IMR-90 (cell line): ENCODE measurements at regions not wholly inside any gene's neighbourhood (a gene's known extent, or its start where the extent isn't known, plus 50 kb on each side); places are given as distances from the start of the nearest gene placed in this dataset.
"Not testable (repeated sequence)": the region's sequence is repeated elsewhere in the genome, so short reads cannot be mapped to it uniquely, and the experiment has no call there.

Experiments
- ATAC-seq: fragments of 200-7000 bp; cut with Tn5 transposase; 2 replicates; pipeline ENCODE4 v1.9.1; 2020; ENCODE audit warnings: low read depth, mild to moderate bottlenecking, moderate library complexity
- BruUV-seq: library from RNA; stranded (reverse); fragments of 400-500 nt; replicated peaks from 2 replicates; lab custom pipeline; 2021; lab: Mats Ljungman, UMichigan
- CTCF ChIA-PET: fragments of 300-600 bp; formaldehyde crosslinking; extraction: SDS; loops from one replicate; lab custom pipeline; 2021; ENCODE audit warnings: antibody characterized with exemption; lab: Yijun Ruan, JAX
- POLR2A ChIA-PET: fragments of 300-600 bp; sonication (Branson Sonifier 250); formaldehyde crosslinking; loops from one replicate; lab custom pipeline; 2022; ENCODE audit warnings: antibody characterized with exemption; ENCODE audit not compliant: unreplicated experiment; lab: Charles Lee
- DNase-seq: peaks from one replicate; pipeline ENCODE4 v3.0.0; 2013
- H2AFZ ChIP-seq: replicated peaks from 2 replicates; pipeline ENCODE3; 2013; ENCODE audit warnings: low read length, mild to moderate bottlenecking; ENCODE audit not compliant: poor library complexity
- H2AK5ac ChIP-seq: 2 replicates; pipeline ENCODE4 v1.6.1; 2013; ENCODE audit warnings: low read depth, low read length, inconsistent platforms
- H2AK9ac ChIP-seq: replicated peaks from 2 replicates; pipeline ENCODE3; 2013; ENCODE audit warnings: mild to moderate bottlenecking, low read depth, low read length, moderate library complexity; ENCODE audit not compliant: poor library complexity
- H2BK120ac ChIP-seq: 2 replicates; pipeline ENCODE4 v1.6.1; 2013; ENCODE audit warnings: low read depth, low read length, inconsistent platforms
- H2BK15ac ChIP-seq: 3 replicates; pipeline ENCODE4 v1.6.1; 2013; ENCODE audit warnings: low read depth, low read length, inconsistent platforms
- H2BK20ac ChIP-seq: 2 replicates; pipeline ENCODE4 v1.6.1; 2013; ENCODE audit warnings: low read depth, mild to moderate bottlenecking, inconsistent platforms, low read length, moderate library complexity
- H2BK5ac ChIP-seq: 2 replicates; pipeline ENCODE4 v1.6.1; 2013; ENCODE audit warnings: mild to moderate bottlenecking, low read depth, low read length, inconsistent platforms; ENCODE audit not compliant: poor library complexity, severe bottlenecking
- H3K14ac ChIP-seq: replicated peaks from 2 replicates; pipeline ENCODE4 v1.6.1; 2013; ENCODE audit warnings: low read depth, low read length, inconsistent platforms
- H3K18ac ChIP-seq: 2 replicates; pipeline ENCODE4 v1.6.1; 2013; ENCODE audit warnings: low read depth, low read length, control low read depth
- H3K23ac ChIP-seq: 2 replicates; pipeline ENCODE4 v1.6.1; 2013; ENCODE audit warnings: low read depth, low read length, inconsistent platforms
- H3K27ac ChIP-seq: 2 replicates; pipeline ENCODE4 v1.5.1; 2013; ENCODE audit warnings: mild to moderate bottlenecking, control low read depth, low read length; ENCODE audit not compliant: insufficient read depth
- H3K27me3 ChIP-seq: 2 replicates; pipeline ENCODE4 v1.6.1; 2013; ENCODE audit warnings: low read length; ENCODE audit not compliant: control insufficient read depth, insufficient read depth
- H3K36me3 ChIP-seq: 2 replicates; pipeline ENCODE4 v1.6.1; 2013; ENCODE audit warnings: low read length, mixed read lengths; ENCODE audit not compliant: control insufficient read depth, insufficient read depth
- H3K4ac ChIP-seq: 2 replicates; pipeline ENCODE4 v1.6.1; 2013; ENCODE audit warnings: low read depth, low read length, inconsistent platforms
- H3K4me1 ChIP-seq: 2 replicates; pipeline ENCODE4 v1.6.1; 2013; ENCODE audit warnings: low read length, mixed read lengths; ENCODE audit not compliant: control insufficient read depth, insufficient read depth
- H3K4me2 ChIP-seq: 2 replicates; pipeline ENCODE4 v1.6.1; 2013; ENCODE audit warnings: low read depth, mild to moderate bottlenecking, control low read depth, low read length, moderate library complexity
- H3K4me3 ChIP-seq: 2 replicates; pipeline ENCODE4 v1.5.1; 2013; ENCODE audit warnings: low read depth, mild to moderate bottlenecking, control low read depth, low read length, moderate library complexity; ENCODE audit not compliant: insufficient read depth
- H3K56ac ChIP-seq: 2 replicates; pipeline ENCODE4 v1.6.1; 2013; ENCODE audit warnings: low read length, inconsistent platforms; ENCODE audit not compliant: insufficient read depth; ENCODE audit errors: extremely low read depth
- H3K79me1 ChIP-seq, 2 experiments: 2 replicates each; pipeline ENCODE4 v1.6.1; 2013; ENCODE audit warnings: low read length in 2 of 2, inconsistent platforms in 1 of 2, low read depth in 1 of 2
- H3K9ac ChIP-seq: 2 replicates; pipeline ENCODE4 v1.6.1; 2013; ENCODE audit warnings: low read depth, low read length, control low read depth
- H3K9me1 ChIP-seq: 2 replicates; pipeline ENCODE4 v1.6.1; 2013; ENCODE audit warnings: low read length, inconsistent platforms; ENCODE audit not compliant: insufficient read depth
- H3K9me3 ChIP-seq: 2 replicates; pipeline ENCODE4 v1.6.1; 2013; ENCODE audit warnings: low read length; ENCODE audit not compliant: control insufficient read depth, insufficient read depth
- H4K20me1 ChIP-seq: 2 replicates; pipeline ENCODE4 v1.6.1; 2013; ENCODE audit warnings: low read length, inconsistent platforms; ENCODE audit not compliant: insufficient read depth
- H4K5ac ChIP-seq: 2 replicates; pipeline ENCODE4 v1.6.1; 2013; ENCODE audit warnings: mild to moderate bottlenecking, low read depth, low read length, control low read depth
- H4K8ac ChIP-seq, 2 experiments: 2 replicates each; pipeline ENCODE4 v1.6.1; 2013; ENCODE audit warnings: low read depth in 2 of 2, low read length in 2 of 2, control low read depth in 1 of 2, inconsistent platforms in 1 of 2
- H4K91ac ChIP-seq: 2 replicates; pipeline ENCODE4 v1.6.1; 2013; ENCODE audit warnings: low read depth, low read length, inconsistent platforms; ENCODE audit not compliant: insufficient read depth
- WGBS, 2 experiments: methylation state at CpG; one replicate each; pipeline versions ENCODE4 v1.1.5 to v1.1.7; 2013; ENCODE audit warnings: missing lambda C conversion rate in 2 of 2; ENCODE audit not compliant: insufficient read length in 1 of 2; ENCODE audit errors: extremely low coverage in 2 of 2; 5-methylcytosine and 5-hydroxymethylcytosine counted together
- dilution Hi-C: fragments of 300-500 bp; cut with HindIII; formaldehyde crosslinking; loops from one replicate; pipeline ENCODE4 v1.14.3; 2018; ENCODE audit warnings: low sequenced_read_pairs; ENCODE audit not compliant: unreplicated experiment
- in situ Hi-C: fragments of 300-500 bp; cut with MboI; formaldehyde crosslinking; loops from 3 replicates; pipeline ENCODE4 v1.14.3; 2019; ENCODE audit warnings: low sequenced_read_pairs, inconsistent platforms, mixed read lengths
- intact Hi-C: fragments of 100-400 bp; cut with micrococcal nuclease; formaldehyde crosslinking; loops from 2 replicates; pipeline ENCODE4 v1.10.0; 2022

- H3K14ac ChIP-seq, H2AK5ac ChIP-seq, H2AK9ac ChIP-seq, ATAC-seq, H3K27ac ChIP-seq, H3K4me3 ChIP-seq, CTCF ChIA-PET, H3K9ac ChIP-seq, H4K20me1 ChIP-seq, intact Hi-C loops, H3K4me2 ChIP-seq, H3K4me1 ChIP-seq, in situ Hi-C loops, H4K5ac ChIP-seq, H2BK20ac ChIP-seq, H3K23ac ChIP-seq, H3K4ac ChIP-seq, DNase-seq, H2AFZ ChIP-seq, H3K56ac ChIP-seq, H3K36me3 ChIP-seq, H4K91ac ChIP-seq, H3K9me3 ChIP-seq, H3K9me1 ChIP-seq, H3K27me3 ChIP-seq, POLR2A ChIA-PET, H3K18ac ChIP-seq, H3K79me1 ChIP-seq, BruUV-seq, H2BK15ac ChIP-seq, dilution Hi-C loops, H4K8ac ChIP-seq, H2BK5ac ChIP-seq, H2BK120ac ChIP-seq: not testable (repeated sequence)
- WGBS, 2 experiments: 0% methylated on average over 11 of the region's 34 CpGs; no CpG with 5 or more reads in 1 of the 2 experiments
Observed at GRCh38 chr2:132256903-132257300, 95.2 kb upstream of the ANKRD30BL start.

GRCh38 chr2:132257301-132258171 lies 95.8 kb upstream of the ANKRD30BL start:
- dilution Hi-C loops, H3K9me3 ChIP-seq, ATAC-seq, H3K4ac ChIP-seq, H2BK15ac ChIP-seq, H3K14ac ChIP-seq, H2AK5ac ChIP-seq, H3K9me1 ChIP-seq, BruUV-seq, DNase-seq, H2BK120ac ChIP-seq, H2BK20ac ChIP-seq, intact Hi-C loops, H4K5ac ChIP-seq, H3K27me3 ChIP-seq, H3K9ac ChIP-seq, H2AFZ ChIP-seq, H3K4me3 ChIP-seq, H3K4me1 ChIP-seq, POLR2A ChIA-PET, H4K20me1 ChIP-seq, H3K4me2 ChIP-seq, H2BK5ac ChIP-seq, in situ Hi-C loops, H3K56ac ChIP-seq, H3K23ac ChIP-seq, CTCF ChIA-PET, H3K27ac ChIP-seq, H3K36me3 ChIP-seq, H2AK9ac ChIP-seq, H3K18ac ChIP-seq, H4K91ac ChIP-seq, H4K8ac ChIP-seq, H3K79me1 ChIP-seq: not testable (repeated sequence)
- 7% methylated on average over 18 of the region's 79 CpGs; no CpG with 5 or more reads in 1 of the 2 experiments for WGBS, 2 experiments
